Right kidney (tissue), 1 donor: ENCODE measurements at regions not wholly inside any gene's neighbourhood (a gene's known extent, or its start where the extent isn't known, plus 50 kb on each side); places are given as distances from the start of the nearest gene placed in this dataset.

Experiments used
- DNase-seq: peaks from one replicate; pipeline ENCODE4 v3.0.0-alpha.2; 2016

DNA sequence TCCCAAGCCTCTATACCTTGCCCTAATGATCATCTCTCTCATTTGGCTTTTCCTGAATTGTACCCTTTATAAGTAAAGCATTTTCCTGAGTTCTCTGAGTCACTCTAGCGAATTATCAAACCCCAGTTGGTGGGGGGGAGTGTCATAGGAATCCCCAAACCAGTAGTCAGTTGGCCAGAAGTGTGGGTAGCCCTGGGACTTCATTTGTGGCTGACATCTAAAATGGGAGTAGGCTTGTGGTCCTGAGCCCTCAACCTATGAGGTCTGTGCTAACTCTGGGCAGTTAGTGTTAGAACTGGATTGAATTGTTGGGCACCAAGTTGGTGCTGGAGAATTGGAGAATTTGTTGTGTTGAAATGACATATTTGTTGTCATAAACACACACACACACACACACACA, 91.3 kb downstream of the BBS10 start:
- DNase-seq = no peak

- DNase-seq = no peak
Measured at GRCh38 chr12:76256321-76256720, 91.9 kb downstream of the BBS10 start.

- DNase-seq = no peak
Measured at GRCh38 chr12:76255692-76256091, 92.5 kb downstream of the BBS10 start.

GRCh38 chr12:76255281-76255680, 92.9 kb downstream of the BBS10 start:
- DNase-seq = no peak

- DNase-seq = no peak
Measured at GRCh38 chr12:76252031-76252430, 96.2 kb downstream of the BBS10 start.

GRCh38 chr12:76250256-76250655, 98.0 kb downstream of the BBS10 start:
- DNase-seq = no peak

DNA sequence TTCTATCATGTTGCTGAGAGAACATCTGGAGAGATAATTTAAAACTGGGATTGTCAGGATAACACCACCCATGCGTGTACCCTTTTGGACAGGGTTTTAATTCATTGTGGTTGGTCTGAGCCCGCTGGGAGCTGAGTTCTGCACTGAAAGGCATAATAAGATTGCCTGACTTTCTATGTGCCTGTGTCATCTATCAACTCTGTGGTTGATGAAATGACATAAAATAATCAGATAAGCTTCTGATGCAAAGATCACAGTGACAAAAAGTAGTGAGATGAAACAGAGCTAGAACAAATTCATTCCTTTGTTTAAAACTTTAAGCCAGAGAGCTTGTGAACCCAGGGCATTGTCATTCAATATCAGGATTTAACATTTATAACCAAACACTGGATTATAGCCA, 98.7 kb downstream of the BBS10 start:
- no peak for DNase-seq

GRCh38 chr12:76247992-76248391, 100.2 kb downstream of the BBS10 start:
- DNase-seq = no peak

GRCh38 chr12:76247026-76247646, 101.1 kb downstream of the BBS10 start:
- no peak for DNase-seq

DNA sequence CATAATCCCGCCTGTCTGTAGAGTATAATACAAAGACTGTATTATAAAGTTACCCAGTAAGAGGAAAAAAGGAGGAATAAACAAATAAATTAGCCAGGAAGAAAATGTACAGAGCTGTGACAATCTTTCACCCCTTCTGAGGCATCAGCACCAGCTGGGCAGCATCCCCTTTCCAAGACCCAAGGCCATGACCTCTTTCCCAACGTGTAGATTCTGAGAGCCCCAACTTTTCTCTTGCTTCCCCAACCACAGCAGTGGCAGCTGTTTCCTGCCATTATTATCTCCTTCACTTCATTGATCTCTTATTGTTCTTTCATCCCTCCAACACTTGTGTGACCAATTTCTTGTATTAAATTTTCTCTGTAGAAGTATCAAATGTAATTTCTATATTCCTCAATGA, 101.6 kb downstream of the BBS10 start:
- no peak for DNase-seq

DNA sequence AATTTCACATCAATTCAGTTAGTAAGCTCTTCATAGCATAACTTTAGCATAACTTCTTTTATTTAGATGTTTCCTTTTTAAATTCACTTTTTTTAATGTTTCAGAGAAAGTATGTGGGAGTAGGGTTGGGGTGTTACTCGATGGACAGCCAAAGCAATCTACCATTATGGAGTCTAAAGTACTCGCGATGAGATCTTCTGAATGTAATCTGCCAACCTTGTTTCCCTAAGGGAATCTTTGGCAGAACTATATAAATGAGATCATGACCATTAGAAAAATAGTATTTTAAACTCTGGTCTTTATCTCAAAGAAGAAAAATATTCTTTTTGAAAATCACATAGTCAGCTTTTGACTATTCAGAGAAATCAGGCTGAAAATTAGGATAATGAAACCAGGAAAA, 103.9 kb downstream of the BBS10 start:
- DNase-seq = no peak

DNA sequence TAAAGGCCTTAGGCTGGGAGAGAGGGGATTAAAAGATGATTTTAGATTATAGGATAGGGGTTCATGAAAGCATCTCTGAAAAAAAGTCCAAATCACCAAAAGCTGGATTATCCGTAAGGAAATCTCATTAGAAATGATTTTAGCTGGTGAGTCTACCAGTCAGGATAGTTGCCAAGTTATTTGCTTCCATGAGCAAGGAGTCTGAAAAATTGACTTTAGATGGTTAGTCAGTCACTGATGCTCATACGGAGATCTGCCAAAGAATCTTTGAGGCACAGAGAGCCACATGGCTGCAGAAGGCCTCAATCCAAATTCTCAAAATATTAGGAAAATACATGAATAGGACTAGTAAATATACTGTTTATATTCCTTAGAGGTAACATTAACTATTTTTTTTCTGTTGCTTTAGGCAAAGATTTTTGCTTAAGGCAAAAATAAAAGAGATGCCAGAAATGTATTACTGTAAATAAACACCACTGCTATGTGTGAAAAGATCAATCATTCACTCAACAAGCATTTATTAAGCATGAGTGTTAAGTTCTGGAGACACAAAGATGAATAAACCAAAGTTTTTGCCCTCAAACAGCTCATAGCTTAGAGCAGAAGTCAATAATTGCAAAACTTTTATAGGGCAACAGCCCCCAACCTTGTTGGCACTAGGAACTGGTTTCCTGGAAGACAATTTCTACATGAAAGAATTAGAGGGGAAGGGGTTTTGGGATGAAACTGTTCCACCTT, 105.2 kb downstream of the BBS10 start:
- no peak for DNase-seq

GRCh38 chr12:76241371-76241770, 106.8 kb downstream of the BBS10 start:
- no peak for DNase-seq

DNA sequence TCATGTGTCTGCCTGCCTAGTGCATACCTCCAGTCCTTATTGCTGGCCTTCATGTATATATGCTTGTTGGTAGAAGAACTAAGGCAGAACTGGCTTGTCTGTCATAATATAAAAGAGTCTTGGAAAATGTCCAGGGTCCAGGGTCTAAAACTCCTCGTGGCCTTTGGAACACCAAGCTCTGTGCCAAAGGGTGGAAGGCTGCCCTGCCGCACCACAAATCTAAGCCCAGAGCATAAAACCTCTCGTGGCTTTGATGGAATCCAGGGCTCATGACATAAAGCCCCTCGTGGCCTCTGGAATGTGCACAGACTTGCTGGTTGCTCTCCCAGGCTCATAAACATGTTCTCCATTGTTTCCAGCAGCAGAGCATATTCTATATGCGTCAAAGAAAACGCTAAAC, 107.9 kb downstream of the BBS10 start:
- no peak for DNase-seq

DNA sequence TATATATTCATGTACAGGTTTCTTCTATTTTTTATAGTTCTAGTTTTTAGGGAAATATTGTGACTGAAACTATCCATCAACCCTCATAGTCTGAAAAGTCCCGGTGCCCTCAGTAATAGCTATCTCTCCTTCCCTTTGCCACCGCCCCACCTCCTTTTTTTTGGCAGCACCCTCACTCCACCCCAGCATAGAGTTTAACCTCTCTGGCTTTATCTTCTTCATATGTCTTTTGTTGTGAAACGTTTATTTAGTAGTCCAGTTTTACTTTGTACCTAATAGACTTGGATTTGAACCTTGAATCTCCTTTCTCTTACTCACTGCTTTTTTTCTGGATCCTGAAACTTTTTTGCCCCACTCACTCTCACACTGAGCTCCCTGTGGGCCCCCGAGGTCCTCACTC, 109.5 kb downstream of the BBS10 start:
- DNase-seq = no peak

GRCh38 chr12:76237086-76237701, 111.0 kb downstream of the BBS10 start:
- no peak for DNase-seq

DNA sequence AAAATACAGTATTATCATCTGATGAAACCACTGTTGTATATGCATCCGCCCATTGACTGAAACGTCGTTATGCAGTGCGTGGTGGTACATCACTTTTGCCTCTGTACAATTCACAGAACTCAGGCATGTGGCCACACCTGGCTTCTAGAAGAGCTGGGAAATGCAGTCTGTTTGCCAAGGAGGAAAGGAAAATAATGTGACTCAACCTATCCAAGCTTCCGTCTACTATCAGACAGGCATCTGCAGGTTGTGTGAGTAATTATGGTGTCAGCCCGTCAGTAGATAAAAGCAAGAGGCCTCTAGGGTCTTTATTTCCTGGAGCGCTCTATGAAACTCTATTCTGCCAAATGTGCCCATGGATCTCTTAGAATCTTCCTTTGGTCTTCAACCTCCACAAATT, 111.6 kb downstream of the BBS10 start:
- DNase-seq = no peak

GRCh38 chr12:76234741-76235140, 113.5 kb downstream of the BBS10 start:
- no peak for DNase-seq

DNA sequence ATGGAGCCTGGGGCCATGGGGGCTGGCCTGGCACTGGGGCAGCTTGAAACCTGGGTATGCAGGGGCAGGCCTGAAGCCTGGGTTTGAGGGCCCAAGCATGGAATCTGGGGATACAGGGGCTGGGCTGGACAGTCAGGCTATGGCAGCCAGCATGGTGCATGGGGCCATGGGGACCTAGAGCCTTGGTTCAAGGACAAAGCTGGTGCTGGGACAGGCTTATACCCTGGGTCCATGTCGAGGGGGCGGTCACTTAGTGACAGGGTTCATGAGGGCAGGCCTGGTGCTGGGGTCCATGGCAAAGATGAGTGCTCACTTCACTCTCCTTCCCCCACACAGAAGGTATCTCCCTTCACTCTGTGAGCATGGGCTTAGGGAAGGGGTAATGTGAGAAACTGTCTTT, 116.2 kb downstream of the BBS10 start:
- DNase-seq = no peak

DNA sequence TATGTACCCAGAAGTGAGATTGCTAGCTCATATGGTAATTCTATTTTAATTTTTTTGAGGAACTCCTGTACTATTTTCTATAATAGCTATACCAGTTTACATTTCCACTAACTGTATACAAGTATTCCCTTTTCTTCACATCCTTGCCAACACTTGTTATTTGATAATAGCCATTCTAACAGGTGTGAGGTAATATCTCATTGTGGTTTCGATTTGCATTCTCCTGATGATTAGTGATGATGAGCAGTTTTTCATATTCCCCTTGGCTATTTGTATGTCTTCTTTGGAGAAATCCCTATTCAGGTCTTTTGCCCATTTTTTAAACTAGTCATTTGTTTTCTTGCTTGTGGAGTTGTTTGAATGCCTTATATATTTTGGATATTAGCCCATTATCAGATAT, 121.3 kb downstream of the BBS10 start:
- no peak for DNase-seq

- DNase-seq = no peak
Measured at GRCh38 chr12:76226397-76226796, 121.8 kb downstream of the BBS10 start.

GRCh38 chr12:76223869-76224268, 124.3 kb downstream of the BBS10 start:
- DNase-seq = no peak

DNA sequence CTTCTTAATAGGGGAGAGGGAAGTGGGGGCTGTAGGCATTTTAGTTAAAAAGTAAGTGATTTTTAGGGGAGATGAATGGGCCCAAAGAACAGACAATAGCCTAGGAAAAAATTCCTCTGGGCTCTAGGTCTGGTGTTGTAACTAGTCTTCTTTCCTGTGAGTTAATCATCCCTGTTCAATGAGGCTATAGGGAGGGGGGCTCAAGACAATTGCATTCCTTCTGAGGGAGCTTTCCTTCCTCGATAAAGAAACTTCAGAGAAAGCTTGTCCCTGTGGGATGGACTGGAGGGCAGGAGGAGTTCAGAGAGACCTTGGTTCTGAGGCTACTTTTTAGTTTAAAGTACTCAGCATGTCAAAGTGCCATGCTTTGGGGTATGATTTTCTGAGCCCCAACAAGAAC, 127.2 kb downstream of the BBS10 start:
- DNase-seq = no peak

GRCh38 chr12:76219806-76220205, 128.4 kb downstream of the BBS10 start:
- no peak for DNase-seq
